Hepatocyte (in vitro differentiated cells): ENCODE measurements at regions not wholly inside any gene's neighbourhood (a gene's known extent, or its start where the extent isn't known, plus 50 kb on each side); places are given as distances from the start of the nearest gene placed in this dataset.
"Not testable (repeated sequence)": the region's sequence is repeated elsewhere in the genome, so short reads cannot be mapped to it uniquely, and the experiment has no call there.

Experiments
- DNase-seq: peaks from one replicate; pipeline ENCODE4 v3.0.0-alpha.2; 2016; ENCODE audit warnings: low spot score
- H2AFZ ChIP-seq: fragments of 200-600 bp; sonication (generic); 2 replicates; pipeline ENCODE4 v1.6.0; 2016; ENCODE audit warnings: antibody characterized with exemption, mild to moderate bottlenecking
- H3K27ac ChIP-seq: fragments of 200-600 bp; sonication (generic); 2 replicates; pipeline ENCODE4 v1.5.1; 2016; ENCODE audit warnings: mild to moderate bottlenecking
- H3K27me3 ChIP-seq: fragments of 200-600 bp; sonication (generic); 2 replicates; pipeline ENCODE4 v1.6.1; 2016
- H3K36me3 ChIP-seq: fragments of 200-600 bp; sonication (generic); replicated peaks from 2 replicates; pipeline ENCODE4 v1.5.1; 2016; ENCODE audit warnings: low read depth; ENCODE audit not compliant: insufficient read depth
- H3K4me1 ChIP-seq: fragments of 200-600 bp; sonication (generic); 2 replicates; pipeline ENCODE4 v1.5.1; 2016; ENCODE audit warnings: mild to moderate bottlenecking, moderate library complexity; ENCODE audit not compliant: insufficient read depth
- H3K4me2 ChIP-seq: fragments of 200-600 bp; sonication (generic); 2 replicates; pipeline ENCODE4 v1.6.0; 2016
- H3K4me3 ChIP-seq: fragments of 200-600 bp; sonication (generic); 2 replicates; pipeline ENCODE4 v1.5.1; 2016; ENCODE audit warnings: mild to moderate bottlenecking
- H3K79me2 ChIP-seq: fragments of 200-600 bp; sonication (generic); 2 replicates; pipeline ENCODE4 v1.6.0; 2017; ENCODE audit warnings: mild to moderate bottlenecking
- H3K9me2 ChIP-seq: fragments of 200-600 bp; sonication (generic); replicated peaks from 2 replicates; pipeline ENCODE4 v1.6.0; 2017; ENCODE audit warnings: mild to moderate bottlenecking; ENCODE audit not compliant: insufficient read depth
- H3K9me3 ChIP-seq: fragments of 200-600 bp; sonication (generic); 2 replicates; pipeline ENCODE4 v1.5.1; 2016; ENCODE audit warnings: low read depth, mild to moderate bottlenecking
- H4K20me1 ChIP-seq: fragments of 200-600 bp; sonication (generic); 2 replicates; pipeline ENCODE4 v1.6.0; 2016; ENCODE audit warnings: mild to moderate bottlenecking; ENCODE audit not compliant: insufficient read depth, poor library complexity, severe bottlenecking
- EZH2 ChIP-seq: fragments of 200-600 bp; sonication (generic); IDR thresholded peaks from 2 replicates; pipeline ENCODE4 v1.6.1; 2016; ENCODE audit warnings: antibody characterized with exemption, mild to moderate bottlenecking, borderline replicate concordance
- EZH2phosphoT487 ChIP-seq: fragments of 200-600 bp; sonication (generic); IDR thresholded peaks from one replicate; pipeline ENCODE4 v1.6.1; 2018; ENCODE audit warnings: antibody characterized with exemption, mild to moderate bottlenecking, low read depth, moderate library complexity; ENCODE audit not compliant: unreplicated experiment, severe bottlenecking
- WGBS: methylation state at CpG from one replicate; pipeline ENCODE4 v1.1.6; 2016; ENCODE audit warnings: low lambda C conversion rate; ENCODE audit errors: missing lambda C conversion rate; 5-methylcytosine and 5-hydroxymethylcytosine counted together
- TF ChIP-seq, protein P1 (sequence below): fragments of 200-600 bp; sonication (generic); IDR thresholded peaks from 2 replicates; pipeline ENCODE4 v1.5.1; 2016; ENCODE audit warnings: antibody characterized with exemption, mild to moderate bottlenecking; ENCODE audit not compliant: poor library complexity

DNA sequence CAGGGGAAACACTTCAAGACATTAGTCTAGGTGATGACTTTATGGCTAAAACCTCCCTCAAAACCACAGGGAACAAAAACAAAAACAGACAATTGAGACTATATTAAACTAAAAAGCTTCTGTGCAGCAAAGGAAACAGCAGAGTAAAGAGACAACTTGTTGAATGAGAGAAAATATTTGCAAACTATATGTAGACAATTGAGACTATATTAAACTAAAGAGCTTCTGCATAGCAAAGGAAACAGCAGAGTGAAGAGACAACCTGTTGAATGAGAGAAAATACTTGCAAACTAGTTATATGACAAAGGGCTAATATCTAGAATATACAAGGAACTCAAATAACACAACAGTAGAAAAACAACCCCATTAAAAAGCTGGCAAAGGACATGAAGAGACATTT lies 136.4 kb downstream of the IBTK start:
- no peaks in the 10 kb centered on the region for H3K4me1 ChIP-seq
- no peak for DNase-seq
- no peaks in the 10 kb centered on the region for H3K9me3 ChIP-seq
- no peaks in the 10 kb centered on the region for H3K27me3 ChIP-seq
- H3K9me2 ChIP-seq: no peaks in the 10 kb centered on the region
- no peak overlapping the region for H3K4me2 ChIP-seq
- H3K27ac ChIP-seq: no peak overlapping the region
- no peak overlapping the region for H2AFZ ChIP-seq
- TF ChIP-seq, protein P1, sequence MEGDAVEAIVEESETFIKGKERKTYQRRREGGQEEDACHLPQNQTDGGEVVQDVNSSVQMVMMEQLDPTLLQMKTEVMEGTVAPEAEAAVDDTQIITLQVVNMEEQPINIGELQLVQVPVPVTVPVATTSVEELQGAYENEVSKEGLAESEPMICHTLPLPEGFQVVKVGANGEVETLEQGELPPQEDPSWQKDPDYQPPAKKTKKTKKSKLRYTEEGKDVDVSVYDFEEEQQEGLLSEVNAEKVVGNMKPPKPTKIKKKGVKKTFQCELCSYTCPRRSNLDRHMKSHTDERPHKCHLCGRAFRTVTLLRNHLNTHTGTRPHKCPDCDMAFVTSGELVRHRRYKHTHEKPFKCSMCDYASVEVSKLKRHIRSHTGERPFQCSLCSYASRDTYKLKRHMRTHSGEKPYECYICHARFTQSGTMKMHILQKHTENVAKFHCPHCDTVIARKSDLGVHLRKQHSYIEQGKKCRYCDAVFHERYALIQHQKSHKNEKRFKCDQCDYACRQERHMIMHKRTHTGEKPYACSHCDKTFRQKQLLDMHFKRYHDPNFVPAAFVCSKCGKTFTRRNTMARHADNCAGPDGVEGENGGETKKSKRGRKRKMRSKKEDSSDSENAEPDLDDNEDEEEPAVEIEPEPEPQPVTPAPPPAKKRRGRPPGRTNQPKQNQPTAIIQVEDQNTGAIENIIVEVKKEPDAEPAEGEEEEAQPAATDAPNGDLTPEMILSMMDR: no peak
- no peak for TF ChIP-seq EZH2phosphoT487
- no peak for TF ChIP-seq EZH2
- H4K20me1 ChIP-seq: no peaks in the 10 kb centered on the region
- no peak overlapping the region for H3K4me3 ChIP-seq
- H3K79me2 ChIP-seq: no peaks in the 10 kb centered on the region
- no peaks in the 10 kb centered on the region for H3K36me3 ChIP-seq

DNA sequence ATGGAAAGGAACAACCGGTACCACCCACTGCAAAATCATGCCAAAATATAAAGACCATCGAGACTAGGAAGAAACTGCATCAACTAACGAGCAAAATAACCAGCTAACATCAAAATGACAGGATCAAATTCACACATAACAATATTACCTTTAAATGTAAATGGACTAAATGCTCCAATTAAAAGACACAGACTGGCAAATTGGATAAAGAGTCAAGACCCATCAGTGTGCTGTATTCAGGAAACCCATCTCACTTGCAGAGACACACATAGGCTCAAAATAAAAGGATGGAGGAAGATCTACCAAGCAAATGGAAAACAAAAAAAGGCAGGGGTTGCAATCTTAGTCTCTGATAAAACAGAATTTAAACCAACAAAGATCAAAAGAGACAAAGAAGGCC lies 144.4 kb downstream of the IBTK start:
- H3K79me2 ChIP-seq, H3K4me3 ChIP-seq, DNase-seq, H2AFZ ChIP-seq, H3K36me3 ChIP-seq, H3K4me2 ChIP-seq, H3K27me3 ChIP-seq, H4K20me1 ChIP-seq, H3K27ac ChIP-seq, H3K9me3 ChIP-seq, H3K9me2 ChIP-seq, H3K4me1 ChIP-seq: not testable (repeated sequence)
- 90% methylated on average over 3 of the region's 3 CpGs for WGBS

- not testable (repeated sequence) for H3K4me3 ChIP-seq, H3K79me2 ChIP-seq, H3K9me2 ChIP-seq, H3K27me3 ChIP-seq, H2AFZ ChIP-seq, H3K4me1 ChIP-seq, H4K20me1 ChIP-seq, DNase-seq, H3K36me3 ChIP-seq, H3K27ac ChIP-seq, H3K4me2 ChIP-seq, H3K9me3 ChIP-seq
- WGBS: 67% methylated on average over 23 of the region's 23 CpGs
Observed at GRCh38 chr6:82101374-82102114, 146.0 kb downstream of the IBTK start.

DNA sequence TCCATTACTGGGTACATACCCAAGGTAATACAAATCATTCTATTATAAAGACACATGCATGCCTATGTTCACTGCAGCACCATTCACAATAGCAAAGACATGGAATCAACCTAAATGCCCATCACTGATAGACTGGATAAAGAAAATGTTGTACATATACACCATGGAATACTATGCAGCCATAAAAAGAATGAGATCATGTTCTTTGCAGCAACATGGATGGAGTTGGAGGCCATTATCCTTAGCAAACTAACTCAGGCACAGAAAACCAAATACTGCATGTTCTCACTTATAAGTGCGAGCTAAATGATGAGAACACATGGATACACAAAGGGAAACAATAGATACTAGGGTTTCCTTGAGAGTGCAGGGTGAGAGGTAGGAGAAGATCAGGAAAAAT lies 146.8 kb downstream of the IBTK start:
- not testable (repeated sequence) for H3K4me3 ChIP-seq, DNase-seq, H3K4me1 ChIP-seq, H2AFZ ChIP-seq, H3K27ac ChIP-seq, H3K79me2 ChIP-seq, H3K9me2 ChIP-seq, H3K9me3 ChIP-seq, H3K27me3 ChIP-seq, H3K36me3 ChIP-seq, H4K20me1 ChIP-seq, H3K4me2 ChIP-seq
- 96% methylated on average over 1 of the region's 1 CpG for WGBS

GRCh38 chr6:82097676-82098075 lies 149.9 kb downstream of the IBTK start:
- Histone ChIP-seq H3K9me2 (no peaks in the 10 kb centered on the region), H4K20me1 (no peaks in the 10 kb centered on the region), H3K27ac (no peak overlapping the region), H3K9me3 (no peaks in the 10 kb centered on the region), H2AFZ (no peak overlapping the region), H3K4me2 (no peak overlapping the region), H3K27me3 (no peaks in the 10 kb centered on the region), H3K4me1 (no peaks in the 10 kb centered on the region), H3K79me2 (no peaks in the 10 kb centered on the region), H3K36me3 (no peaks in the 10 kb centered on the region), H3K4me3 (no peak overlapping the region)
- 42% methylated on average over 2 of the region's 2 CpGs for WGBS
- TF ChIP-seq EZH2 (no peak), EZH2phosphoT487 (no peak)
- TF ChIP-seq, protein P1: no peak
- no peak for DNase-seq
